Astrocyte (in vitro differentiated cells and primary cell): ENCODE measurements at regions not wholly inside any gene's neighbourhood (a gene's known extent, or its start where the extent isn't known, plus 50 kb on each side); places are given as distances from the start of the nearest gene placed in this dataset.

Experiments used
- CTCF ChIP-seq: IDR thresholded peaks from 2 replicates; pipeline ENCODE4 v1.5.1; 2011; ENCODE audit warnings: low read depth, mild to moderate bottlenecking, inconsistent platforms, low read length, moderate library complexity; ENCODE audit not compliant: insufficient read depth
- EZH2 ChIP-seq: IDR thresholded peaks from 2 replicates; pipeline ENCODE4 v1.6.1; 2012; ENCODE audit warnings: mild to moderate bottlenecking, low read length, inconsistent platforms; ENCODE audit not compliant: insufficient read depth

- no peak for TF ChIP-seq EZH2
- no peak for TF ChIP-seq CTCF
These were observed 147.3 kb downstream of the RDH14 start for GRCh38 chr2:18412980-18413675.
